NCI-H2196 treated with DMSO at 0.1 percent for 48 hours (cell line): ENCODE measurements at regions not wholly inside any gene's neighbourhood (a gene's known extent, or its start where the extent isn't known, plus 50 kb on each side); places are given as distances from the start of the nearest gene placed in this dataset.

Source experiments
- DNase-seq: peaks from one replicate; lab custom pipeline; 2025; ENCODE audit not compliant: unreplicated experiment; lab: John Stamatoyannopoulos, UW

- DNase-seq = no peak
These were observed 274.0 kb downstream of the MAFB start for GRCh38 chr20:40414843-40415615.

DNA sequence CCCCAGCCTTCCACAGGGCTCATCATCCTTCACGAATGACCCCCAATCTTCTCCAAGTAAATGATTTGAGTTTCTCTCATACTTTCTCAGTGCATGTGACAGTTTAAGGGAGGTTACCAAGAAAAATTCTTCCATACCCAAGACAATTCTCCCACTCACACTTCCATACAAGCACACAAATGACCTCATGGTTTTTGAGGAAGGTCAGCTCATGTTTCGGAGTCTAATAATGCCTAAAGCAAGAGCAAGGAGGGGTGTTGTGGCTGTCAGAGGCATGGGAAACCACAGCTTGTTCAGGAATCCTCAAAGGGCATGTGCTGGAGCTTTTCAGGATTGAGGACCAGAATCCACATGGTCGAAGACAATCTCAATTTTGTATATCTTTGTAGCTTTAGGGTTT, 279.0 kb downstream of the MAFB start:
- no peak for DNase-seq

- DNase-seq = no peak
These were observed 291.6 kb downstream of the MAFB start for GRCh38 chr20:40397467-40397866.

- no peak for DNase-seq
These were observed 295.6 kb downstream of the MAFB start for GRCh38 chr20:40393197-40394079.

- no peak for DNase-seq
These were observed 298.4 kb downstream of the MAFB start for GRCh38 chr20:40390654-40391053.

- DNase-seq = no peak
These were observed 318.2 kb downstream of the MAFB start for GRCh38 chr20:40370800-40371199.

- DNase-seq = no peak
These were observed 320.2 kb downstream of the MAFB start for GRCh38 chr20:40368876-40369275.

- DNase-seq = no peak
These were observed 327.1 kb downstream of the MAFB start for GRCh38 chr20:40361916-40362315.

GRCh38 chr20:40359131-40359912, 329.7 kb downstream of the MAFB start:
- no peak for DNase-seq

DNA sequence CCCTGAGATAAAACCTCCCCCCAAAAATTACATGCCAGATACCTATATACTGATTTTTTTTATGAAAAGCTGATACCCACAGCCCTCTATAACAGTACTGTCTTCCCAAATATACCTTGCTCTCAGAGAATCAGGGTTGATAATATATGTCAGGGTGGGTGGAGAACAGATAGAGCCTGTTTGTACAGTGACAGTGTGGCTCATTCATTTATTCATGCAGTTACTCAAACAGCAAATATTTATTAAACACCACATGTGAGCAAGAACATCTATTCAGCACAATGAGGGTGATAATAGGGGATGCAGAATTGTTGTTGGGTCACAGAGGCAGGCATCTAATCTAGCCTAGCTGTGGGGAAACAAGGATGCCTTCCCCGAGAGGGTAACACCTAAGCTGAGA, 334.2 kb downstream of the MAFB start:
- no peak for DNase-seq

GRCh38 chr20:40343390-40343789, 345.6 kb downstream of the MAFB start:
- DNase-seq = no peak

DNA sequence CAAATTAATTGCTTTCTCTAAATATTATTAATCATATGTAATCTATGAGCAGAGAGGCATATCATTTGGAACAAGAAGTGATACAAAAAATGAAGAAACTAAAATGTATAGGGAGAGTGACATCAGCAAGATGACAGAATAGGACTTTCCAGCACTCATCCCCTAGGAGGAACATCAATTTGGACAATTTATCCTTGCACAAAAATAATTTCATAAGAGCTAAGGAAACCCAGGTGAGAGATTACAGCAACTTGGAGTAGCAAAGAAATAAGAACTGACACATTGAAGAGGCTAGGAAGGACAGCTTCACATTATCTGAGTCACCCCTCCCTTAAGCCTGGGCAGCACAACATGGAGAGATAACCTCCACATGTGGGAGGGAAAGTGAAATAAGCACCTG, 347.5 kb downstream of the MAFB start:
- no peak for DNase-seq

- no peak for DNase-seq
These were observed 349.2 kb downstream of the MAFB start for GRCh38 chr20:40339661-40340449.

DNA sequence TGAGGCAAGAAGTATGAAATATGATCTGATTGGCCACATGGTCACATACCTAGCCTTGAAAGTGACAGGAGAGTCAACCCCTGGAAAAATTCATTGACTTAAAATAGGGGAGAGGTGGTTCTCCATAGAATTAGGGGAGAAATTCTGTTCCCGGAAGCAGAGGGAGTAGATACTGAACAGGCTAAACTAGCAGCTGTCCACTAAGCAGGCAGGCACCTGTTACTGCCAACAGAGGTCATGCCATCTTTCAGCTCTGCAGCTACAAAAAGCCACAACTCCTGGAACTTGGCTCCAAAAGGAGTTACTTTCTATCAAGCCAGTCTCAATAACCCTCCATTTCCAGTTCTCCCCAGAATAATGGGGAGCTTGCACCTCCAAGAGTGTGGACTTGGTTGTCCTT, 352.5 kb downstream of the MAFB start:
- no peak for DNase-seq

DNA sequence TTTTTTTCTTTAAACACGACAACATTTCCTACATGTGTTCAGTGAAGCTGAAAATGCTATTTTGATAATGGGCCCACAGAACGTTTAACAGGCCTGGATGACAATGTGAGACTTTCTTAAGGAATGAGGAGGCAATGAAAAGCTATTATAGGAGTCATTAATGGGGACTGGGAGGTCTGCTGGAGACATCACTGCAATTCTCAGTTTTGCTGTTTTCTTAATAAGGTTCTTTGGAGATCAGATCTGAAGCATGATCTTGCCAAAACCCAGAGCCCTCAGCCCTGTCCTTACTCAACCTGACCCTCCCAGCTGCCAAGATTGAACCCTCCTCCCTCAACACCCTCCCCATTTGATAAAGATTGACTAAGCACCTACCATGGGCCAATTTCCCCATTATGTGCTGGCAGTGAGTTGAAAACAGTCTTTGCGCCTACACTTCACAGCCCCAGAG, 353.1 kb downstream of the MAFB start:
- no peak for DNase-seq

GRCh38 chr20:40335437-40335836, 353.6 kb downstream of the MAFB start:
- DNase-seq = no peak

GRCh38 chr20:40333591-40333990, 355.4 kb downstream of the MAFB start:
- no peak for DNase-seq

GRCh38 chr20:40331807-40332560, 357.1 kb downstream of the MAFB start:
- no peak for DNase-seq

GRCh38 chr20:40331249-40331648, 357.8 kb downstream of the MAFB start:
- DNase-seq = no peak

DNA sequence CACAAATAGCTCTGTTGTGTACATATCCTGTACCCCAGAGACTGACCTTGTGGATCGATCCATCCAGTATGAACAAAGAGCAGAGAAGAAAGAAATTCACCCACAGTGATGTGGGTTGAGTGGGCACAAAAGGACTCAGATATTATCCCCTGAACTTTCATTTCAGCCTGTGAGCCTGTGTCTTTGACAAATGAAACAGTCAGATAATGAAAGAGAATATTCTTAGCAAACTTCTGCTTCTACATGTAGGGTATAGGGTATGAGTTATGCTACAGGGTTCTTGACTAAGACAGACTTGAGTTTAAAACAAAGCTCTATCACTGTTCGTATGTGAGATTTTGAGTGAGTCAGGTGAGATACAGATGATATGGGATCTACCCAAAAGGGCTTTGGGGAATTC, 359.7 kb downstream of the MAFB start:
- DNase-seq = no peak
